K562 (cell line): ENCODE measurements at regions not wholly inside any gene's neighbourhood (a gene's known extent, or its start where the extent isn't known, plus 50 kb on each side); places are given as distances from the start of the nearest gene placed in this dataset.

Source experiments
- ATAC-seq: fragments of 200-7000 bp; cut with Tn5 transposase; 3 replicates; pipeline ENCODE4 v1.9.1; 2020; ENCODE audit warnings: moderate library complexity
- BruUV-seq: library from RNA; stranded (reverse); fragments of 400-500 nt; replicated peaks from 2 replicates; lab custom pipeline; 2021; lab: Mats Ljungman, UMichigan
- CTCF ChIA-PET: fragments of 300-600 bp; formaldehyde crosslinking; extraction: SDS; loops from one replicate; lab custom pipeline; 2021; ENCODE audit warnings: low intra/inter-chr PET ratio; lab: Yijun Ruan, JAX
- POLR2A ChIA-PET: fragments of 300-600, 350-650 bp; sonication (Branson Sonifier 250); formaldehyde crosslinking; extraction: SDS; loops from one replicate; lab custom pipeline; 2021; ENCODE audit warnings: antibody characterized with exemption, inconsistent platforms; lab: Yijun Ruan, JAX
- DNase-seq, 4 experiments: peaks; one replicate each; pipeline versions ENCODE4 v3.0.0 to v3.0.0-alpha.2; 2011 to 2018; ENCODE audit warnings: low spot score in 3 of 4, mixed read lengths in 3 of 4; ENCODE audit errors: extremely low read depth in 1 of 4
- FAIRE-seq: peaks from 2 replicates; lab custom pipeline; 2011; peaks lifted over from hg19 to GRCh38; lab: Jason Lieb, UNC
- H2AFZ ChIP-seq: 2 replicates; pipeline ENCODE4 v1.6.0; 2011; ENCODE audit warnings: low read depth, low read length, control low read depth, inconsistent platforms
- H3K27ac ChIP-seq: fragments of 200-600 bp; 3 replicates; pipeline ENCODE4 v1.8.0; 2011; ENCODE audit warnings: low read depth, mild to moderate bottlenecking, control low read depth, inconsistent platforms, low read length, moderate library complexity, mixed read lengths; ENCODE audit errors: extremely low read depth
- H3K27me3 ChIP-seq, 2 experiments: fragments of 300-600 bp in 1 of 2; 2 replicates in 1 of 2; 3 replicates in 1 of 2; pipeline versions ENCODE4 v1.6.0 to v1.8.0; 2011; ENCODE audit warnings: inconsistent platforms in 2 of 2, low read length in 2 of 2, mild to moderate bottlenecking in 1 of 2, mixed read lengths in 1 of 2, moderate library complexity in 1 of 2; ENCODE audit not compliant: control insufficient read depth in 2 of 2, insufficient read depth in 2 of 2
- H3K36me3 ChIP-seq: fragments of 300-600 bp; 3 replicates; pipeline ENCODE4 v1.8.0; 2011; ENCODE audit warnings: mild to moderate bottlenecking, low read length, inconsistent platforms; ENCODE audit not compliant: control insufficient read depth, insufficient read depth
- H3K4me1 ChIP-seq, 2 experiments: fragments of 200-600 bp in 1 of 2; replicated peaks in 1 of 2; 2 replicates in 1 of 2; 3 replicates in 1 of 2; pipeline versions ENCODE4 v1.5.1 to v1.8.0; 2011; ENCODE audit warnings: inconsistent platforms in 2 of 2, low read length in 2 of 2, mild to moderate bottlenecking in 1 of 2, mixed read lengths in 1 of 2, moderate library complexity in 1 of 2; ENCODE audit not compliant: control insufficient read depth in 2 of 2, insufficient read depth in 2 of 2
- H3K4me2 ChIP-seq: 2 replicates; pipeline ENCODE4 v1.6.1; 2011; ENCODE audit warnings: low read length, control low read depth, inconsistent platforms, mixed read lengths; ENCODE audit not compliant: insufficient read depth
- H3K4me3 ChIP-seq: fragments of 200-600 bp; sonication (generic), shearing (Covaris generic); 2 replicates; pipeline ENCODE4 v1.5.1; 2016; ENCODE audit warnings: control low read depth, inconsistent platforms
- H3K79me2 ChIP-seq: fragments of 200-600 bp; 3 replicates; pipeline ENCODE4 v1.8.0; 2011; ENCODE audit warnings: low read length, inconsistent platforms; ENCODE audit not compliant: control insufficient read depth, insufficient read depth
- H3K9ac ChIP-seq, 2 experiments: 2 replicates each; pipeline versions ENCODE4 v1.6.0 to v1.6.1; 2011; ENCODE audit warnings: low read depth in 2 of 2, low read length in 2 of 2, control low read depth in 1 of 2, inconsistent platforms in 1 of 2, mild to moderate bottlenecking in 1 of 2, mixed read lengths in 1 of 2; ENCODE audit not compliant: insufficient read depth in 1 of 2
- H3K9me1 ChIP-seq: one replicate; pipeline ENCODE4 v1.6.0; 2011; ENCODE audit warnings: inconsistent platforms, mild to moderate bottlenecking, low read length, moderate library complexity; ENCODE audit not compliant: control insufficient read depth, insufficient read depth
- H3K9me3 ChIP-seq: replicated peaks from 2 replicates; pipeline ENCODE4 v1.5.1; 2011; ENCODE audit warnings: low read depth, low read length, inconsistent platforms; ENCODE audit not compliant: control insufficient read depth, insufficient read depth
- H4K20me1 ChIP-seq: replicated peaks from 2 replicates; pipeline ENCODE4 v1.6.1; 2011; ENCODE audit warnings: low read length, inconsistent platforms, mixed read lengths; ENCODE audit not compliant: control insufficient read depth, insufficient read depth
- CHD1 ChIP-seq: fragments of 200-600 bp; sonication (generic); IDR thresholded peaks from one replicate; pipeline ENCODE4 v1.6.1; 2012; ENCODE audit warnings: mild to moderate bottlenecking, moderate library complexity, low read length, inconsistent platforms
- ELF1 ChIP-seq: fragments of 200-800 bp; sonication (Bioruptor generic); IDR thresholded peaks from 2 replicates; pipeline ENCODE4 v1.6.1; 2016; ENCODE audit warnings: missing genetic modification characterization, missing compliant biosample characterization
- HIVEP1 ChIP-seq: fragments of 250-450 bp; sonication (Bioruptor Pico); IDR thresholded peaks from 2 replicates; pipeline ENCODE4 v1.4.0; 2020; ENCODE audit warnings: mild to moderate bottlenecking
- MTF1 ChIP-seq: fragments of 250-450 bp; sonication (Bioruptor Pico); IDR thresholded peaks from 2 replicates; pipeline ENCODE4 v1.9.0; 2021; ENCODE audit warnings: moderate library complexity, mild to moderate bottlenecking, inconsistent platforms, borderline replicate concordance
- SIN3B ChIP-seq: fragments of 450-650 bp; IDR thresholded peaks from 2 replicates; pipeline ENCODE4 v1.6.1; 2017; ENCODE audit warnings: low read depth, mild to moderate bottlenecking, moderate library complexity
- SIX5 ChIP-seq, 2 experiments: IDR thresholded peaks; 2 replicates each; pipeline ENCODE4 v1.6.1; 2011; ENCODE audit warnings: low read length in 2 of 2, borderline replicate concordance in 1 of 2, low read depth in 1 of 2, mild to moderate bottlenecking in 1 of 2, moderate library complexity in 1 of 2; ENCODE audit not compliant: insufficient read depth in 1 of 2
- ZKSCAN8 ChIP-seq: fragments of 200-800 bp; sonication (Bioruptor generic); IDR thresholded peaks from 2 replicates; pipeline ENCODE4 v1.6.1; 2016; ENCODE audit warnings: missing genetic modification characterization, missing compliant biosample characterization
- ZNF551 ChIP-seq: fragments of 250-450 bp; sonication (Bioruptor Pico); IDR thresholded peaks from 2 replicates; pipeline ENCODE4 v1.5.0; 2021; ENCODE audit warnings: mild to moderate bottlenecking, moderate library complexity
- ZNF586 ChIP-seq: fragments of 450-650 bp; formaldehyde crosslinking; conservative IDR thresholded peaks from 2 replicates; pipeline ENCODE4 v1.4.0; 2020; ENCODE audit warnings: mild to moderate bottlenecking, moderate library complexity
- WGBS: fragments of 100-300 bp; shearing (Covaris generic); methylation state at CpG from one replicate; pipeline ENCODE4 v1.1.6; 2016; ENCODE audit warnings: low coverage, mixed read lengths; ENCODE audit not compliant: insufficient coverage; ENCODE audit errors: missing lambda C conversion rate; 5-methylcytosine and 5-hydroxymethylcytosine counted together
- in situ Hi-C: fragments of 300-500 bp; cut with MboI; formaldehyde crosslinking; loops from 4 replicates; pipeline ENCODE4 v1.15.0; 2018; ENCODE audit warnings: inconsistent platforms, mixed read lengths
- intact Hi-C: fragments of 100-400 bp; cut with micrococcal nuclease; formaldehyde crosslinking; loops from 2 replicates; pipeline ENCODE4 v1.14.2; 2022
- TF ChIP-seq, protein P1 (sequence below), 2 experiments: fragments of 250-450 bp in 1 of 2; fragments of 450-650 bp in 1 of 2; sonication (Bioruptor Pico) in 1 of 2; IDR thresholded peaks; 2 replicates each; pipeline versions ENCODE4 v1.6.1 to v1.8.0; 2016 to 2021; ENCODE audit warnings: mild to moderate bottlenecking in 2 of 2, moderate library complexity in 2 of 2, missing compliant biosample characterization in 1 of 2, missing genetic modification characterization in 1 of 2
- TF ChIP-seq, protein P2 (sequence below): IDR thresholded peaks from 3 replicates; pipeline ENCODE4 v1.6.1; 2011; ENCODE audit warnings: borderline replicate concordance, mild to moderate bottlenecking, moderate library complexity; ENCODE audit not compliant: insufficient read length; ENCODE audit errors: extremely low read depth
- TF ChIP-seq, protein P3 (sequence below): fragments of 250-450 bp; sonication (Bioruptor Pico); IDR thresholded peaks from 2 replicates; pipeline ENCODE4 v1.5.0; 2021; ENCODE audit warnings: mild to moderate bottlenecking, moderate library complexity
- TF ChIP-seq, protein P4 (sequence below): sonication (generic); formaldehyde crosslinking; IDR thresholded peaks from 2 replicates; pipeline ENCODE4 v1.5.0; 2020; ENCODE audit warnings: missing genetic modification reagents

DNA sequence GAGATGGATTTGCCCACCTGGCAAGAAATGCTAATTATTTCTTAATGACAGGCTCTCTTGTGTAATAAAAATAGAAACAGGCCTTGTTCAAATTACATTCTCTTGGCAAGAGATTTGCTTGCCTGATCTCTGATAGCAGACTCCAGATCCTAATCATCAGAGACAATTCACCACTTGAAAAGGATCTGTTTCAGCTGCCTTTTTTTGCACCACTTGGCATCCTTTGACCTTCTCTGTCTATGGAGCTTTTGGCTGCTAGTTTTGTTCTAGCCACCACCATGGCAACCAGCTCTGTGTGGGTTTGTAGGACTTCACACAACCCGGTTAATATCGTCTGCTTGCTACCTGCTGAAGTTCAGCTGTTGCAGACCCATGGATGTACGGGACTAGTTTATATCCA is 241.1 kb upstream of the TLL1 start:
- DNase-seq (no peak), ATAC-seq (no peak), FAIRE-seq (no peak)
- CTCF ChIA-PET = no interaction called here
- no peak overlapping the region for H3K9ac ChIP-seq
- H3K27me3 ChIP-seq = no peaks in the 10 kb centered on the region
- no peaks in the 10 kb centered on the region for H3K36me3 ChIP-seq
- H3K9me1 ChIP-seq = no peaks in the 10 kb centered on the region
- H3K9me3 ChIP-seq = no peaks in the 10 kb centered on the region
- no peak overlapping the region for H3K27ac ChIP-seq
- POLR2A ChIA-PET = interaction anchor here (0.6 kb wide), 1 partner anchor 583 kb away, joined by 3 read pairs; no protein-coding TSS in a partner anchor
- no peaks in the 10 kb centered on the region for H3K4me1 ChIP-seq
- intact Hi-C loops (no loop called here), in situ Hi-C loops (no loop called here)
- H4K20me1 ChIP-seq = no peaks in the 10 kb centered on the region
- H3K79me2 ChIP-seq = no peaks in the 10 kb centered on the region
- 0% methylated on average over 3 of the region's 3 CpGs for WGBS
- no peak overlapping the region for H2AFZ ChIP-seq
- BruUV-seq = no TSS peak
- no peak overlapping the region for H3K4me3 ChIP-seq
- no peak overlapping the region for H3K4me2 ChIP-seq
- no peak for TF ChIP-seq HIVEP1 (CRISPR knock-in tag)
- no peak for TF ChIP-seq ZNF586 (CRISPR knock-in tag)
- TF ChIP-seq SIN3B = no peak
- no peak for TF ChIP-seq ZNF551 (CRISPR knock-in tag)
- TF ChIP-seq, protein P1, sequence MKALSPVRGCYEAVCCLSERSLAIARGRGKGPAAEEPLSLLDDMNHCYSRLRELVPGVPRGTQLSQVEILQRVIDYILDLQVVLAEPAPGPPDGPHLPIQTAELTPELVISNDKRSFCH (CRISPR knock-in tag; IDR thresholded peaks at IDR 0.05) = no peak
- TF ChIP-seq, protein P1 (tag; IDR thresholded peaks at IDR 0.05) = no peak
- TF ChIP-seq SIX5 (IDR thresholded peaks at IDR 0.05; ENCODE audit: borderline replicate concordance in 1 of 2, insufficient read depth in 1 of 2, low read depth in 1 of 2, low read length in 2 of 2) = no peak
- no peak for TF ChIP-seq CHD1
- TF ChIP-seq, protein P2, sequence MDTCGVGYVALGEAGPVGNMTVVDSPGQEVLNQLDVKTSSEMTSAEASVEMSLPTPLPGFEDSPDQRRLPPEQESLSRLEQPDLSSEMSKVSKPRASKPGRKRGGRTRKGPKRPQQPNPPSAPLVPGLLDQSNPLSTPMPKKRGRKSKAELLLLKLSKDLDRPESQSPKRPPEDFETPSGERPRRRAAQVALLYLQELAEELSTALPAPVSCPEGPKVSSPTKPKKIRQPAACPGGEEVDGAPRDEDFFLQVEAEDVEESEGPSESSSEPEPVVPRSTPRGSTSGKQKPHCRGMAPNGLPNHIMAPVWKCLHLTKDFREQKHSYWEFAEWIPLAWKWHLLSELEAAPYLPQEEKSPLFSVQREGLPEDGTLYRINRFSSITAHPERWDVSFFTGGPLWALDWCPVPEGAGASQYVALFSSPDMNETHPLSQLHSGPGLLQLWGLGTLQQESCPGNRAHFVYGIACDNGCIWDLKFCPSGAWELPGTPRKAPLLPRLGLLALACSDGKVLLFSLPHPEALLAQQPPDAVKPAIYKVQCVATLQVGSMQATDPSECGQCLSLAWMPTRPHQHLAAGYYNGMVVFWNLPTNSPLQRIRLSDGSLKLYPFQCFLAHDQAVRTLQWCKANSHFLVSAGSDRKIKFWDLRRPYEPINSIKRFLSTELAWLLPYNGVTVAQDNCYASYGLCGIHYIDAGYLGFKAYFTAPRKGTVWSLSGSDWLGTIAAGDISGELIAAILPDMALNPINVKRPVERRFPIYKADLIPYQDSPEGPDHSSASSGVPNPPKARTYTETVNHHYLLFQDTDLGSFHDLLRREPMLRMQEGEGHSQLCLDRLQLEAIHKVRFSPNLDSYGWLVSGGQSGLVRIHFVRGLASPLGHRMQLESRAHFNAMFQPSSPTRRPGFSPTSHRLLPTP = no peak
- TF ChIP-seq, protein P3, sequence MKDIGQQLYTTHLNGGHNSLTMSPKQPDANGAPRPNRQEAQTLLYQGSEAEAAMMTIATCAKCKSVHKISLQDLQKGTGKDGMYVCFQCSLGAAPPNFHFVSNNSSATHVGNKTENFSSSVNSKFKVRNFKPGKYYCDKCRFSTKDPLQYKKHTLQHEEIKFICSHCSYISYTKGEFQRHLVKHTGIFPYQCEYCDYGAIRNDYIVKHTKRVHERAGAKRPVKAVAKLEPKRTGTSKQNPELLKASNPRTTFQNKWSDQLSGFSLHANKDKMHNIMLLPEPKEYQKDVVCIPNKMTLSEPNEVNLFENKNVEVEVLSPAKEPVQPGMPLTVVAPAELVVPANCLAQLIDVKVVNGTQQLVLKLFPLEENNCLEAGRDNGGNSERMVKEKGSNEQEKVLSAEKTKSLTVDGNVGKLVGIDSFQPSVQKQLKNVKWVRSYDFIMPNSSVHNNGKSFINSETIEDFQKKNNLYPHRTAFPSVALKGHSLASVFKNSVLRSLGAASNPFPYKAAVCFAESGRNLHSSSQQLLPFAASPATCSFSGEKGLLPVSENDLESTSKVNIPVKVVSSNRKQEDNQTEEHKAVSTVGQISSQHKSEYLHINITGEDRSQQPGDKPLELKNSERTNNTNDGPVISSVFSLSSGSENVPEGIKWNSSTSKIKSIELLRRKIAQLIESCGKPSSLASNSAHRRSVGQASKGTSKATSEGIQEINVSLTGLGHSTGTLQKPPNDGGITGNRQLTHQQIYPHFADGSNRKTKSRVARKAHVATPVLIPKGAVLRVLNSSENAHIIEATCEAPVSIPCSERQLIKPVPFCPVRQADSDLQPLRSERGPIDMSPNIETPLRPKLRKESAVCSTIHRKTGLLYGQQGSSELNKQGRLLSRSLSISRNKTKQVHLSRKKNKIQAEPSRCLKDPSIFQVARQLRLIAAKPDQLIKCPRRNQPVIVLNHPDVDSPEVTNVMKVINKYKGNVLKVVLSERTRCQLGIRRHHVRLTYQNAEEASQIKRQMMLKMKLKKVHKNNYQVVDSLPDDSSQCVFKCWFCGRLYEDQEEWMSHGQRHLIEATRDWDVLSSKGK (CRISPR knock-in tag) = no peak
- TF ChIP-seq, protein P4, sequence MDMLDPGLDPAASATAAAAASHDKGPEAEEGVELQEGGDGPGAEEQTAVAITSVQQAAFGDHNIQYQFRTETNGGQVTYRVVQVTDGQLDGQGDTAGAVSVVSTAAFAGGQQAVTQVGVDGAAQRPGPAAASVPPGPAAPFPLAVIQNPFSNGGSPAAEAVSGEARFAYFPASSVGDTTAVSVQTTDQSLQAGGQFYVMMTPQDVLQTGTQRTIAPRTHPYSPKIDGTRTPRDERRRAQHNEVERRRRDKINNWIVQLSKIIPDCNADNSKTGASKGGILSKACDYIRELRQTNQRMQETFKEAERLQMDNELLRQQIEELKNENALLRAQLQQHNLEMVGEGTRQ (CRISPR knock-in tag) = no peak
- no peak for TF ChIP-seq ZKSCAN8 (CRISPR knock-in tag)
- TF ChIP-seq MTF1 = no peak
- TF ChIP-seq ELF1 = no peak
